GM12874 (cell line): ENCODE measurements at regions not wholly inside any gene's neighbourhood (a gene's known extent, or its start where the extent isn't known, plus 50 kb on each side); places are given as distances from the start of the nearest gene placed in this dataset.

Experiments used
- TF ChIP-seq, protein P1 (sequence below): IDR thresholded peaks from 2 replicates; pipeline ENCODE4 v1.5.1; 2011; ENCODE audit warnings: low read depth, mild to moderate bottlenecking, control low read depth, low read length, moderate library complexity; ENCODE audit not compliant: insufficient read depth

GRCh38 chr15:53397041-53397616 lies 362.3 kb downstream of the WDR72 start:
- TF ChIP-seq, protein P1, sequence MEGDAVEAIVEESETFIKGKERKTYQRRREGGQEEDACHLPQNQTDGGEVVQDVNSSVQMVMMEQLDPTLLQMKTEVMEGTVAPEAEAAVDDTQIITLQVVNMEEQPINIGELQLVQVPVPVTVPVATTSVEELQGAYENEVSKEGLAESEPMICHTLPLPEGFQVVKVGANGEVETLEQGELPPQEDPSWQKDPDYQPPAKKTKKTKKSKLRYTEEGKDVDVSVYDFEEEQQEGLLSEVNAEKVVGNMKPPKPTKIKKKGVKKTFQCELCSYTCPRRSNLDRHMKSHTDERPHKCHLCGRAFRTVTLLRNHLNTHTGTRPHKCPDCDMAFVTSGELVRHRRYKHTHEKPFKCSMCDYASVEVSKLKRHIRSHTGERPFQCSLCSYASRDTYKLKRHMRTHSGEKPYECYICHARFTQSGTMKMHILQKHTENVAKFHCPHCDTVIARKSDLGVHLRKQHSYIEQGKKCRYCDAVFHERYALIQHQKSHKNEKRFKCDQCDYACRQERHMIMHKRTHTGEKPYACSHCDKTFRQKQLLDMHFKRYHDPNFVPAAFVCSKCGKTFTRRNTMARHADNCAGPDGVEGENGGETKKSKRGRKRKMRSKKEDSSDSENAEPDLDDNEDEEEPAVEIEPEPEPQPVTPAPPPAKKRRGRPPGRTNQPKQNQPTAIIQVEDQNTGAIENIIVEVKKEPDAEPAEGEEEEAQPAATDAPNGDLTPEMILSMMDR, result no peak

DNA sequence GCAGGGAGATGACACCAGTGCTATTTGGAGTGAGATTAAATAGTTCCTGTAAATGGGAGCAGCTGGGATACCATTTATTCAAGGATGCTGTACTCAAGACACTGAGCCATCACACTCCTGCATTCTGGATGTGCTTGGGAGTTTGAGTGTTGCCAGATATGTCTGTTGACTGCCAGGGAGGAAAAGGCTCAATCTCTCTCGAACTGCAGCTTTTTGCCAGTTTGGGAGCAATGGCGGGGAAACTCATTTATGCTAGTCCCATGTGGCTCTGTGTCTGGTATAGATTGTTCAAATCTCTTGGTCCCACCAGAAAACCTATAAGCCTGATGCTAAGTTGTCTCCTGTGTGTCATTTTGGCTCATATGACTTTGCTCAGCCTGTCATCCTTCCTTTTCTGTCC lies 363.6 kb downstream of the WDR72 start:
- TF ChIP-seq, protein P1, result no peak

GRCh38 chr15:53390549-53390948 lies 368.9 kb downstream of the WDR72 start:
- TF ChIP-seq, protein P1, result no peak

DNA sequence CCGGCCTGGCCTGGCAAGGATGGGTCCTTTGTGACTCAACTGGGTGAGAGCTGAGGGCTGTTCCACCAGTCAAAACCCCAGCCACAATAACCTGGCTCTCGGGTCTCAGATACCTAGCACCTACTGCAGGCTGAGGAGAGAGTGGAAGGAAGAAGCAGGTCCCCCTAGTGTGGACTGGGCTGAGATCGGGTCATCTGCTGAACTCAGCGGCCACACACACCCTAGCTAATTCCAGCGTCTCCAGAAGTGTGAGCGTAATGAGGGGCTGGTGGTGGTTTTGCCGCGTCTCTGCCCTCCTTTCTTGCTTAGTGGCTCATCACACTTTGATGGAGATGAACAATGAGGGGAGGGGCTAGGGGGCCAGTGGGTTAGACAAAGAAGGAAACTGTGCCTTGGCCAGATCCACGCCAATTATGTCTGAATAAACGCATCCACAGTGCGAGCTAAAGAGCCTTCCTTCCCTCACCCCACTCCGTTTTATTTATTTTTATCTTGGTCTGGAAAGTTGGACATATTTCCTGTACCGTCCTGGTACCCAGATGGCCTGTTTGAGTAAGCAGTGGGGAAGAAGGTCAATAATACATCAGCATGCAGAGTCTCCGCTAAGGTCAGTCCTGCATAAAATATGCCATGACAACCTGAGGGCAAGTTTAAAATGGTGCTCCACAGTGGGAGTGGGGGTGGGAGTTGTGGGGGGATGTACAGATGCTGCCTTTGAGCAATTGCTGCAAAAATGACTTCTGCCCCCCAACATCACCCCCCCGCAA lies 370.0 kb downstream of the WDR72 start:
- TF ChIP-seq, protein P1, result no peak

DNA sequence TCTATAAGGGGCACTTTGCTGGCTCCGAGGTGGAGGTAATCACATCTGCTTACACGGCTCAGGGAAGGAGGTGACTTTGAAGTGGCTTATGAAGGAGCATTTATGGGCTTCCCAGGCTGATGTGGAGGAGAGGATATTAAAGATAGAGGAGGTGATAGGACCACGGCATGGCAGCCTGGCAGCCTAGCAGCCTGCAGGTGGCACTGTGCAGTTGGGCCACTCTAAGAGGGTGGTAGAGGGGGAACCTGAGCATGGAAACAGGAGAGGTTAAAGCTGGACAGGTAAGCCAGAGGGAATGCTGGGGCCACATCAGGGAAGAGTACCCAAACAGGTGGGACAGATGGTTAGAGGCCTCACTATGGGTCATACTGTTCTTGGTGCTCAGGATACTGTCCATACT lies 375.0 kb downstream of the WDR72 start:
- TF ChIP-seq, protein P1, result peak; percentile 42; the same call in 1 of the 2 replicates

- TF ChIP-seq, protein P1, result no peak
Observed at GRCh38 chr15:53378096-53378800, 381.2 kb downstream of the WDR72 start.

DNA sequence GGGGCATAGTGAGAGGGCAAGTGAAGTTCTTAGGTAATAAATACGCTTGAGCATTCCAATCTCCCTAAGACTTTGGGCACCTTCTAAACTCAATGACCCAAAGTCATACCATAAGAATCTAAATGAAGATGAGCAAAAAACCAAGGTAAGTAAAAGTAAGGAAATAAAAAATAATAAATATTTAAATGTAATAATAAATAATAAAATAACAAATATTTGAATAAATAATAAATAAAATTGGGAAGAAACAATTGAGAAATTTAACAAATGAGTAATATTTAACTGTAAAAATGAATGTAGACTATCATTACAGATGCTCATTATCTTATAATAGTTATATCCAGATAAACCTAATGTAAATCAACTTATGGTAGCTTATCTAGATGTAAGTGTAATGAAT lies 391.7 kb downstream of the WDR72 start:
- TF ChIP-seq, protein P1, result no peak
